ENCODE measurements at regions not wholly inside any gene's neighbourhood (a gene's known extent, or its start where the extent isn't known, plus 50 kb on each side); places are given as distances from the start of the nearest gene placed in this dataset.

- no peak for ATAC-seq
- no peak for TF ChIP-seq SNAI2 (CRISPR knock-in tag; IDR thresholded peaks at IDR 0.05)
- no peak for TF ChIP-seq ARNTL (CRISPR knock-in tag; IDR thresholded peaks at IDR 0.05; ENCODE audit: borderline replicate concordance, low read depth)
- TF ChIP-seq ZFP3 (CRISPR knock-in tag; IDR thresholded peaks at IDR 0.05) = no peak
- TF ChIP-seq, protein P1, sequence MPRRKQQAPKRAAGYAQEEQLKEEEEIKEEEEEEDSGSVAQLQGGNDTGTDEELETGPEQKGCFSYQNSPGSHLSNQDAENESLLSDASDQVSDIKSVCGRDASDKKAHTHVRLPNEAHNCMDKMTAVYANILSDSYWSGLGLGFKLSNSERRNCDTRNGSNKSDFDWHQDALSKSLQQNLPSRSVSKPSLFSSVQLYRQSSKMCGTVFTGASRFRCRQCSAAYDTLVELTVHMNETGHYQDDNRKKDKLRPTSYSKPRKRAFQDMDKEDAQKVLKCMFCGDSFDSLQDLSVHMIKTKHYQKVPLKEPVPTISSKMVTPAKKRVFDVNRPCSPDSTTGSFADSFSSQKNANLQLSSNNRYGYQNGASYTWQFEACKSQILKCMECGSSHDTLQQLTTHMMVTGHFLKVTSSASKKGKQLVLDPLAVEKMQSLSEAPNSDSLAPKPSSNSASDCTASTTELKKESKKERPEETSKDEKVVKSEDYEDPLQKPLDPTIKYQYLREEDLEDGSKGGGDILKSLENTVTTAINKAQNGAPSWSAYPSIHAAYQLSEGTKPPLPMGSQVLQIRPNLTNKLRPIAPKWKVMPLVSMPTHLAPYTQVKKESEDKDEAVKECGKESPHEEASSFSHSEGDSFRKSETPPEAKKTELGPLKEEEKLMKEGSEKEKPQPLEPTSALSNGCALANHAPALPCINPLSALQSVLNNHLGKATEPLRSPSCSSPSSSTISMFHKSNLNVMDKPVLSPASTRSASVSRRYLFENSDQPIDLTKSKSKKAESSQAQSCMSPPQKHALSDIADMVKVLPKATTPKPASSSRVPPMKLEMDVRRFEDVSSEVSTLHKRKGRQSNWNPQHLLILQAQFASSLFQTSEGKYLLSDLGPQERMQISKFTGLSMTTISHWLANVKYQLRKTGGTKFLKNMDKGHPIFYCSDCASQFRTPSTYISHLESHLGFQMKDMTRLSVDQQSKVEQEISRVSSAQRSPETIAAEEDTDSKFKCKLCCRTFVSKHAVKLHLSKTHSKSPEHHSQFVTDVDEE (CRISPR knock-in tag; IDR thresholded peaks at IDR 0.05) = no peak
- TF ChIP-seq OSR1 (CRISPR knock-in tag; IDR thresholded peaks at IDR 0.05) = no peak
- TF ChIP-seq TOX (CRISPR knock-in tag; IDR thresholded peaks at IDR 0.05; ENCODE audit: borderline replicate concordance) = no peak
- no peak for TF ChIP-seq ZC3H10 (CRISPR knock-in tag; IDR thresholded peaks at IDR 0.05)
- TF ChIP-seq PATZ1 (CRISPR knock-in tag; IDR thresholded peaks at IDR 0.05; ENCODE audit: borderline replicate concordance) = no peak
- TF ChIP-seq GLIS3 (CRISPR knock-in tag; IDR thresholded peaks at IDR 0.05) = no peak
- TF ChIP-seq, protein P2, sequence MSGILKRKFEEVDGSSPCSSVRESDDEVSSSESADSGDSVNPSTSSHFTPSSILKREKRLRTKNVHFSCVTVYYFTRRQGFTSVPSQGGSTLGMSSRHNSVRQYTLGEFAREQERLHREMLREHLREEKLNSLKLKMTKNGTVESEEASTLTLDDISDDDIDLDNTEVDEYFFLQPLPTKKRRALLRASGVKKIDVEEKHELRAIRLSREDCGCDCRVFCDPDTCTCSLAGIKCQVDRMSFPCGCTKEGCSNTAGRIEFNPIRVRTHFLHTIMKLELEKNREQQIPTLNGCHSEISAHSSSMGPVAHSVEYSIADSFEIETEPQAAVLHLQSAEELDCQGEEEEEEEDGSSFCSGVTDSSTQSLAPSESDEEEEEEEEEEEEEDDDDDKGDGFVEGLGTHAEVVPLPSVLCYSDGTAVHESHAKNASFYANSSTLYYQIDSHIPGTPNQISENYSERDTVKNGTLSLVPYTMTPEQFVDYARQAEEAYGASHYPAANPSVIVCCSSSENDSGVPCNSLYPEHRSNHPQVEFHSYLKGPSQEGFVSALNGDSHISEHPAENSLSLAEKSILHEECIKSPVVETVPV (CRISPR knock-in tag; IDR thresholded peaks at IDR 0.05) = no peak
- TF ChIP-seq CSDC2 (CRISPR knock-in tag; IDR thresholded peaks at IDR 0.05) = no peak
- TF ChIP-seq ZNF8 (CRISPR knock-in tag; IDR thresholded peaks at IDR 0.05) = no peak
- TF ChIP-seq RARB (CRISPR knock-in tag; IDR thresholded peaks at IDR 0.05) = no peak
- TF ChIP-seq CREB5 (CRISPR knock-in tag; IDR thresholded peaks at IDR 0.05; ENCODE audit: low read depth) = no peak
- no peak for TF ChIP-seq ZNF70 (CRISPR knock-in tag; IDR thresholded peaks at IDR 0.05)
- TF ChIP-seq ZNF565 (CRISPR knock-in tag; conservative IDR thresholded peaks at IDR 0.05; ENCODE audit: low read depth) = no peak
These were observed 831.1 kb downstream of the LRFN5 start for GRCh38 chr14:42437809-42438208.

DNA sequence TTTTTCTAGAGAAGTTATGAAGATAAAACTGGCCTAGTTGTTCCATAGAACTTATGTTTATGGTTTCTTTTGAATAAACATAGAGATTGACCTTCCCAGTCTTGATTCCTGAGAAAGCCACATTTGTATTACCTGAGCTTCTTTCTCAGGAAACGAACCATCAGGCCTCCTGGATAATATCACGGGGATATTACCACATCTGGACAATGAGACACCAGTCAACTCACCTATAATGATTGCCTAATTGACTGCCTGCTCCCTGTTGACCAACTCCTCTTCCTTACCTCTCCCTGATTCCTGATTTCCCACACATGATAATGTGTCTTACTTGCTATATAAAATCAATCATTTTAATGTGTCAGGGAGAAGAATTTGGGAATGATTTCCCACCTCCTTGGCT, 822.7 kb downstream of the LRFN5 start:
- TF ChIP-seq GLIS3 (CRISPR knock-in tag; IDR thresholded peaks at IDR 0.05) (no peak), TOX (CRISPR knock-in tag; IDR thresholded peaks at IDR 0.05; ENCODE audit: borderline replicate concordance) (no peak), ESRRG (CRISPR knock-in tag; IDR thresholded peaks at IDR 0.05) (no peak), ZNF565 (CRISPR knock-in tag; conservative IDR thresholded peaks at IDR 0.05; ENCODE audit: low read depth) (no peak), ARNTL (CRISPR knock-in tag; IDR thresholded peaks at IDR 0.05; ENCODE audit: borderline replicate concordance, low read depth) (no peak), CSDC2 (CRISPR knock-in tag; IDR thresholded peaks at IDR 0.05) (no peak), ISL1 (CRISPR knock-in tag; IDR thresholded peaks at IDR 0.05) (no peak), TCF4 (CRISPR knock-in tag; IDR thresholded peaks at IDR 0.05; ENCODE audit: borderline replicate concordance) (no peak), SNAI2 (CRISPR knock-in tag; IDR thresholded peaks at IDR 0.05) (no peak), CREB5 (CRISPR knock-in tag; IDR thresholded peaks at IDR 0.05; ENCODE audit: low read depth) (no peak), OSR1 (CRISPR knock-in tag; IDR thresholded peaks at IDR 0.05) (no peak), PPARA (CRISPR knock-in tag; IDR thresholded peaks at IDR 0.05; ENCODE audit: borderline replicate concordance) (no peak), PATZ1 (CRISPR knock-in tag; IDR thresholded peaks at IDR 0.05; ENCODE audit: borderline replicate concordance) (no peak), BACH2 (CRISPR knock-in tag; IDR thresholded peaks at IDR 0.05; ENCODE audit: borderline replicate concordance) (no peak)
- TF ChIP-seq, protein P1 (CRISPR knock-in tag; IDR thresholded peaks at IDR 0.05) = no peak
- TF ChIP-seq, protein P2 (CRISPR knock-in tag; IDR thresholded peaks at IDR 0.05) = no peak
- ATAC-seq = no peak
